ENCODE measurements at regions not wholly inside any gene's neighbourhood (a gene's known extent, or its start where the extent isn't known, plus 50 kb on each side); places are given as distances from the start of the nearest gene placed in this dataset.

- TF ChIP-seq, protein P1, sequence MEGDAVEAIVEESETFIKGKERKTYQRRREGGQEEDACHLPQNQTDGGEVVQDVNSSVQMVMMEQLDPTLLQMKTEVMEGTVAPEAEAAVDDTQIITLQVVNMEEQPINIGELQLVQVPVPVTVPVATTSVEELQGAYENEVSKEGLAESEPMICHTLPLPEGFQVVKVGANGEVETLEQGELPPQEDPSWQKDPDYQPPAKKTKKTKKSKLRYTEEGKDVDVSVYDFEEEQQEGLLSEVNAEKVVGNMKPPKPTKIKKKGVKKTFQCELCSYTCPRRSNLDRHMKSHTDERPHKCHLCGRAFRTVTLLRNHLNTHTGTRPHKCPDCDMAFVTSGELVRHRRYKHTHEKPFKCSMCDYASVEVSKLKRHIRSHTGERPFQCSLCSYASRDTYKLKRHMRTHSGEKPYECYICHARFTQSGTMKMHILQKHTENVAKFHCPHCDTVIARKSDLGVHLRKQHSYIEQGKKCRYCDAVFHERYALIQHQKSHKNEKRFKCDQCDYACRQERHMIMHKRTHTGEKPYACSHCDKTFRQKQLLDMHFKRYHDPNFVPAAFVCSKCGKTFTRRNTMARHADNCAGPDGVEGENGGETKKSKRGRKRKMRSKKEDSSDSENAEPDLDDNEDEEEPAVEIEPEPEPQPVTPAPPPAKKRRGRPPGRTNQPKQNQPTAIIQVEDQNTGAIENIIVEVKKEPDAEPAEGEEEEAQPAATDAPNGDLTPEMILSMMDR (IDR thresholded peaks at IDR 0.05; ENCODE audit: low read length): no peak
- TF ChIP-seq EZH2 (IDR thresholded peaks at IDR 0.05; ENCODE audit: borderline replicate concordance, low read length): no peak
Observed at GRCh38 chr12:94848966-94849365, 154.5 kb downstream of the NDUFA12 start.
